Fibroblast of skin of back (primary cell): ENCODE measurements at regions not wholly inside any gene's neighbourhood (a gene's known extent, or its start where the extent isn't known, plus 50 kb on each side); places are given as distances from the start of the nearest gene placed in this dataset.
"Not testable (repeated sequence)": the region's sequence is repeated elsewhere in the genome, so short reads cannot be mapped to it uniquely, and the experiment has no call there.

Experiments used
- DNase-seq: peaks from one replicate; pipeline ENCODE4 v3.0.0-alpha.2; 2013

- no peak for DNase-seq
These were observed 382.1 kb downstream of the TMEM121 start for GRCh38 chr14:105908481-105908911.

- no peak for DNase-seq
These were observed 382.9 kb downstream of the TMEM121 start for GRCh38 chr14:105909046-105909827.

GRCh38 chr14:105909828-105910120, 383.4 kb downstream of the TMEM121 start:
- not testable (repeated sequence) for DNase-seq

GRCh38 chr14:105910426-105910825, 384.0 kb downstream of the TMEM121 start:
- no peak for DNase-seq

- DNase-seq, result no peak
These were observed 384.8 kb downstream of the TMEM121 start for GRCh38 chr14:105911006-105911847.

GRCh38 chr14:105911848-105912292, 385.5 kb downstream of the TMEM121 start:
- not testable (repeated sequence) for DNase-seq

- no peak for DNase-seq
These were observed 386.3 kb downstream of the TMEM121 start for GRCh38 chr14:105912641-105913180.

GRCh38 chr14:105913221-105913620, 386.8 kb downstream of the TMEM121 start:
- DNase-seq, result no peak

GRCh38 chr14:105913861-105914260, 387.5 kb downstream of the TMEM121 start:
- DNase-seq, result no peak

GRCh38 chr14:105914281-105914680, 387.9 kb downstream of the TMEM121 start:
- DNase-seq, result not testable (repeated sequence)

GRCh38 chr14:105914738-105915385, 388.5 kb downstream of the TMEM121 start:
- DNase-seq, result no peak

GRCh38 chr14:105915546-105915945, 389.2 kb downstream of the TMEM121 start:
- DNase-seq, result not testable (repeated sequence)

- not testable (repeated sequence) for DNase-seq
These were observed 391.0 kb downstream of the TMEM121 start for GRCh38 chr14:105917136-105917932.

- DNase-seq, result no peak
These were observed 391.6 kb downstream of the TMEM121 start for GRCh38 chr14:105917933-105918436.

GRCh38 chr14:105918496-105919262, 392.3 kb downstream of the TMEM121 start:
- no peak for DNase-seq

- DNase-seq, result no peak
These were observed 393.2 kb downstream of the TMEM121 start for GRCh38 chr14:105919458-105920150.

GRCh38 chr14:105920151-105920700, 393.8 kb downstream of the TMEM121 start:
- DNase-seq, result not testable (repeated sequence)

- not testable (repeated sequence) for DNase-seq
These were observed 394.7 kb downstream of the TMEM121 start for GRCh38 chr14:105920803-105921755.

GRCh38 chr14:105921781-105922180, 395.4 kb downstream of the TMEM121 start:
- not testable (repeated sequence) for DNase-seq
